GM18873 (cell line): ENCODE measurements at regions not wholly inside any gene's neighbourhood (a gene's known extent, or its start where the extent isn't known, plus 50 kb on each side); places are given as distances from the start of the nearest gene placed in this dataset.

ENCODE experiments used
- ATAC-seq: cut with Tn5 transposase; IDR thresholded peaks from one replicate; pipeline ENCODE4 v1.9.1; 2021; ENCODE audit warnings: mild to moderate bottlenecking, moderate library complexity, moderate number of reproducible peaks; ENCODE audit not compliant: unreplicated experiment, low FRiP score

- ATAC-seq: no peak
These were observed 349.9 kb upstream of the TGFBR2 start for GRCh38 chr3:30256474-30256873.

GRCh38 chr3:30258426-30259392 is 347.7 kb upstream of the TGFBR2 start:
- ATAC-seq: no peak

GRCh38 chr3:30259730-30260129 is 346.7 kb upstream of the TGFBR2 start:
- ATAC-seq: no peak

GRCh38 chr3:30260762-30261161 is 345.6 kb upstream of the TGFBR2 start:
- no peak for ATAC-seq

GRCh38 chr3:30263238-30263924 is 343.0 kb upstream of the TGFBR2 start:
- ATAC-seq: no peak

GRCh38 chr3:30263925-30264313 is 342.5 kb upstream of the TGFBR2 start:
- no peak for ATAC-seq

GRCh38 chr3:30266524-30266923 is 339.9 kb upstream of the TGFBR2 start:
- no peak for ATAC-seq

- ATAC-seq: no peak
These were observed 338.1 kb upstream of the TGFBR2 start for GRCh38 chr3:30268288-30268687.

- no peak for ATAC-seq
These were observed 336.5 kb upstream of the TGFBR2 start for GRCh38 chr3:30269751-30270445.

- no peak for ATAC-seq
These were observed 334.6 kb upstream of the TGFBR2 start for GRCh38 chr3:30271781-30272180.

- no peak for ATAC-seq
These were observed 332.9 kb upstream of the TGFBR2 start for GRCh38 chr3:30273304-30274072.

GRCh38 chr3:30277494-30277893 is 328.9 kb upstream of the TGFBR2 start:
- no peak for ATAC-seq

- no peak for ATAC-seq
These were observed 324.9 kb upstream of the TGFBR2 start for GRCh38 chr3:30281526-30281925.

- ATAC-seq: no peak
These were observed 324.2 kb upstream of the TGFBR2 start for GRCh38 chr3:30282154-30282696.

- no peak for ATAC-seq
These were observed 321.0 kb upstream of the TGFBR2 start for GRCh38 chr3:30285188-30286006.

- no peak for ATAC-seq
These were observed 320.3 kb upstream of the TGFBR2 start for GRCh38 chr3:30286007-30286669.

GRCh38 chr3:30286811-30287210 is 319.6 kb upstream of the TGFBR2 start:
- ATAC-seq: no peak

GRCh38 chr3:30288830-30289229 is 317.6 kb upstream of the TGFBR2 start:
- ATAC-seq: no peak

- no peak for ATAC-seq
These were observed 317.1 kb upstream of the TGFBR2 start for GRCh38 chr3:30289324-30289723.
